GM19372 (cell line): ENCODE measurements at regions not wholly inside any gene's neighbourhood (a gene's known extent, or its start where the extent isn't known, plus 50 kb on each side); places are given as distances from the start of the nearest gene placed in this dataset.
"Not testable (repeated sequence)": the region's sequence is repeated elsewhere in the genome, so short reads cannot be mapped to it uniquely, and the experiment has no call there.

ENCODE experiments used
- ATAC-seq: cut with Tn5 transposase; IDR thresholded peaks from one replicate; pipeline ENCODE4 v1.9.1; 2021; ENCODE audit warnings: mild to moderate bottlenecking, low read depth, moderate library complexity; ENCODE audit not compliant: unreplicated experiment

DNA sequence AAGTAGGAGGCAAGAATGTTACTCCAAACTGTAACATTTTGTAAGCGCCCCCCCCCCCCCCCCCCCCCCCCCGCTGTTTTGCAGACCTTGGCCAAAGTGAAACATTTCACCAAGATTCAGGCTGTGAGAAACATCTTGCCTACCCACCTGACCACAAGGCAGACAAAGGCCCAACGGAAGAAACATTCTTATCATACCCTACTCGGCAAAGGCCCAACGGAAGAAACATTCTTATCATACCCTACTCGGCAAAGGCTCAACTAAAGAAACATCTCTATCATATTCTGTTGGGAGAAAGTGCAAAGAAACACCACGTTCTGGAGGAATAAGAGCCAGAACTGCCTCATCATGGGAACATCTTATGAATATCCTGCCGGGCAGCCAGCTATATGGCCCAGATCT, 117.1 kb downstream of the JRKL start:
- no peak for ATAC-seq

DNA sequence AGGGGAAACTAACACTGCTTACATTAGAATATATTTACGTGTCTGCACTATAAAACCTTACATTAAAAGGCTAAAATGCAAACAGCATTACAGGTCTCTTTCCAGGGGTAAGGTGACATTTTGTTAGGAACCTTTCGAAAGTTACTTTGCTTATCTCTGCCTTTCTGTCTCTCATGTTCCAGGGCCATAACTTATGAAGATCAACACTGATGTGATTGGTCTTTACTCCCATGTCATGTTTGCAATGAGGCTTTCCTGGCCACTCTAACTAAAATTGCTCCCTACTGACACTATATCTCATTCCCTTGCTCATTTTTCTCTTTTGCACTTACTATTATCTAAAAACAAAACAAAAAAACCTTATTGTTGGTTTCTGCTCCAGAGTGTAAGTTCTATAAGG, 119.0 kb downstream of the JRKL start:
- no peak for ATAC-seq

DNA sequence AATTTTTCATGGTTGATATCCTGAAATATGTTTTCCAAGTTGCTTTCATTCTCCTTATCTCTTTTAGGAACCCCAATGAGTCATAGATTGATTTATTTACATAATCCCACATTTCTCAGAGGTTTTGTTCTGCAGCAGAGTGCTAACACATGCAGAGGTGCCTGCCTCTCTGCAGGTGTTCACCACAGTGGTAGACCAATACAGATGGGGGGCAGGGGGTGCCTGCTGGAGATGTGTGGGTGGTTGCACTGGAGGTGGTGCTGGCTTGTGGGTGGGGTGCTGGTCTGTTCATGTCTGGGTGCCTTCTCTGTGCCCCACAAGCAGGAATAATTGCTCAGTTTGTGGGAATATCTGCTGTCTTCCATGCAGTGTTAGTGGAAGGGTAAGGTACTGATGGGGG, 131.1 kb downstream of the JRKL start:
- no peak for ATAC-seq

DNA sequence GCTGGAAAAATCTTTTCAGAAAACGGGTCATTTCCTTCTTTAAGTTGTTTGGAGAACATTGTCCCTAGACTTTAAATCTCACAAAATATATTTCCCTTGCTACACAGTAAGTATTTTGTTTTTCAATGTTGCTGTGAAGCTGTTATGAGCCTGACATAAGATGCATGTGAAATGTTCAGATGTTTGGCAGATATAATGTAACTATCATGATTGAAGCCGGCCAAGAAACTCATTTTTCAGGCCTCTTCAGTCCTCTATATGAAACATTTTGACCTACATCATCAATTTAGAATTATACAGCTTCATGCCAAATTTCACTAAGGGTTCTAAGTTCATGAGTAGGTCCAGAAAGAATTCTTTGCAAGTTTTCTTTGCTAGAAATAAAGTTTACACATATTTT, 133.8 kb downstream of the JRKL start:
- ATAC-seq: no peak

DNA sequence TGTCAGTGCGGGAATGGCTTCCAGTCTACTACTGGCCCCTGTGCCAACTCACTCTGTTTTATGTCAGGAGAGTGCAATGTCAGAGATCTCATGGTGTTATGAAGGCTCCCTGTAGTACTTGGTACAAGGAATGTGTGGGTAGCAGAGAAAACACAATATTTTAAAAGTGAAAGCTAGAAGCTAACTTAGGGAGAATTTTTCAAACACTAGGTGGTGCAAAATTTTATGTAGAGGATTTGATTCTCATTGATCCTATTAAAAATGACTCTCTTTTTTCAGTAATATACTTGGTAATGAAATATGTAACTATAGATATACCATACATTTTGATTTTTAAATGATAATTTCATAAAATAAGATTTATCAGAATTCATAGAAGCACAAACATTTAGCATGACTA, 134.7 kb downstream of the JRKL start:
- no peak for ATAC-seq

DNA sequence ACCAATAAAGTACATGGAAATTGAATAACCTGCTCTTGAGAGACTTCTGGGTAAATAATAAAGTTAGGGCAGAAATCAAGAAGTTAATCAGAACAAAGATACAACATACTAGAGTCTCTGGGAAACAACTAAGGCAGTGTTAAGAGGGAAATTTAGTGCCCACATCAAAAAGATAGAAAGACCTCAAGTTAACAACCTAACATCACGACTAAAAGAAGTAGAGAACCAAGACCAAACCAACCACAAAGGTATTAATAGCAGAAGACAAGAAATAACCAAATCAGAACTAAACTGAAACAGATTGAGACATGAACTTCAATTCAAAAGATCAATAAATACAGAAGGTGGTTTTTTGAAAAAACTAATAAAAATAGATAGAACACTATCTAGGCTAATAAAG, 140.7 kb downstream of the JRKL start:
- no peak for ATAC-seq

DNA sequence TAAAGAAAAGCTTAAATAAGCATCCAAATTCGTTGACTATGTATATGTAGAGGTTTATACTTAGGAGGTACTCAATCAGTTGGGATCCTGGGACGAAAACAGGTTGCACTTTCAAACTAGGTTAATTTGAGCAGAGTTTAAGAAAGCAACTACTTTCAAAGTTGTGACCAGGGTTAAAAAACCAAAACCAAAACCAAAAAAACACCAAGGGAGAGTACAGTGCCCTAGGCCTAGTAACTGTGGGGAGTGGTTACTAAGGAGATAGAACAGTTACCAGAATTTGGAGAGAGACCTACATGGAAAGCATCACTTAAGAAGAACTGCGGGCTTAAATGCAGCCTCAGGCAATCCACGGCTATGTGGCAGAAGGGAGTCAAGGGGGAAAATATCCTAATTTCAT, 148.3 kb downstream of the JRKL start:
- no peak for ATAC-seq

DNA sequence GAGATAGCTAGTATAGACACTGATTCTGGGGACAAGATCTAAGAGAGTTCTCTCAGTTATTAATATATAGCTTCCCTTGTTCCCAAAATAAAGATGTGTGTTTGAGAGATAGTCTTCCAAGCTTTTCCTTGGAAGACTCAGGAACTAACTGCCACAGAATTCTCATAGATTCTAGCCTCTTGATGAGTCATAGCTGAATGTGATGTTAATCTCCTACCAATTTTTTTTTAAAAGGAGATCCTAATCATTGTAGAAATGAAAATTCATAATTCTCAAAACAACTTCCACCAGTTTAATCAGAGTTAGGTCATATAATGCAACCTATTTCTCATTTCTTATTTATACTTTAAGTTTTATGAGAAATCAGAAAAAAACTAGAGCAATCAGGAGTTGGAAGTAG, 148.8 kb downstream of the JRKL start:
- no peak for ATAC-seq

DNA sequence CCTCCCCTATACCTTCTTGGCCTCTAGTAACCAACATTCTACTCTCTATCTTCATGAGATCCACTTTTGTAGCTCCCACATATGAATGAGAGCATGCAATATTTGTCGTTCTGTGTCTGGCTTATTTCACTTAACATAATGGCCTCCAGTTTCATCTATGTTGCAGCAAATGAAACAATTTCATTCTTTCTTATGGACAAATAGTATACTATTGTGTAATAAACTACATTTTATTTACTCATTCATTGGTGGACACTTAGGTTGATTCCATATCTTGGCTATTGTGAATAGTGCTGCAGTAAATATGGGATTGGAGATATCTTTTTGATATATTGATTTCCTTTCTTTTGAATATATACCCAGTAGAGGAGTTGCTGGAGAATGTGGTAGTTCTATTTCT, 151.1 kb downstream of the JRKL start:
- ATAC-seq: no peak

DNA sequence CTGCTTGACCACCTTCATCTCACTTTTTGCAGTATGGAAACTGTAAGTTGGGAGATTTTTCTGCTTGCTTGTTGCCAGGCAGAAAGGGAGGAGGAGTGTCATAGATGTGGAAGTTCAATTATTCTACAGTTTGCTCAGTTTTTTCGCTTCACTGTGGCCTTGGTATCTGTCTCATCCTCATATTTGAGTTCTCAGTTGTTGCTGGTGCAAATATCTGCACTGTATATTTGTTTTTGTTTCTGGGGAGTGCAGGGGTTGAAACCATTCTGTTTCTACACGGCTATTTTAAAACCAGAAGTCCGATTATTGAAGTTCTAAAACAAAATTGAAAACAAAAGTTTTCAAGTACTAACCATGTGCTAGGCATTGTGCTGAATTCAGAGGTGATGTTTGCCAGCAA, 153.4 kb downstream of the JRKL start:
- no peak for ATAC-seq

DNA sequence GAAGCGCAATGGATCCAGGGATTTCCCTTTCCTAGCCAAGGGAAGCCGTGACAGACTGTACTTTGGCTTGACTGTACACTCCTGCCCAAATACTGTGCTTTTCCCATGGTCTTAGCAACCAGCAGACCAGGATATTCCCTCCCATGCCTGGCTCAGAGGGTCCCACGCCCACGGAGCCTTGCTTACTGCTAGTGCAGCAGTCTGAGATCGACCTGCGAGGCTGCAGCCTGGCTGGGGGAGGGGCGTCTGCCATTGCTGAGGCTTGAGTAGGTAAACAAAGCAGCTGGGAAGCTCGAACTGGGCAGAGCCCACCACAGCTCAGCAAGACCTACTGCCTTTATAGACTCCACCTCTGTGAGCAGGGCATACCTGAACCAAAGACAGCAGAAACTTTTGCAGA, 155.4 kb downstream of the JRKL start:
- ATAC-seq: not testable (repeated sequence)

DNA sequence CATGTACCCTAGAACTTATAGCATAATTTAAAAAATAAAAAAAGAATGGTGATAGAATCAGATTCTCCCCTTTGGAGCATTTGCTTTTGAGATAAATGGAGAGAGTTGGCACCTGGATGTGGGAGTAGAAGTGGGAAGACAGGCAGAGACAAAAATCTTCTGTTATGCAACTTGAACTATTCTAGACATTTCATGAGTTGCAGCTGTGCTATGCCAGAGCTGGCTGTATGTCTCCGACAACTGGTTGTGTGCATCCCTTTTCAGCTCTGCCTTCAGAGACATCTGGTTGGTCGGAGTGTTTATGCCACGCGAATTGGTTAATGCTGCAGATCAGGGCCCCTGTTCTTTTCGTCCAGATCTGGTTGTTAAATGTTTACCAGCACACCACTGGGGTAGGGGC, 161.3 kb downstream of the JRKL start:
- no peak for ATAC-seq

DNA sequence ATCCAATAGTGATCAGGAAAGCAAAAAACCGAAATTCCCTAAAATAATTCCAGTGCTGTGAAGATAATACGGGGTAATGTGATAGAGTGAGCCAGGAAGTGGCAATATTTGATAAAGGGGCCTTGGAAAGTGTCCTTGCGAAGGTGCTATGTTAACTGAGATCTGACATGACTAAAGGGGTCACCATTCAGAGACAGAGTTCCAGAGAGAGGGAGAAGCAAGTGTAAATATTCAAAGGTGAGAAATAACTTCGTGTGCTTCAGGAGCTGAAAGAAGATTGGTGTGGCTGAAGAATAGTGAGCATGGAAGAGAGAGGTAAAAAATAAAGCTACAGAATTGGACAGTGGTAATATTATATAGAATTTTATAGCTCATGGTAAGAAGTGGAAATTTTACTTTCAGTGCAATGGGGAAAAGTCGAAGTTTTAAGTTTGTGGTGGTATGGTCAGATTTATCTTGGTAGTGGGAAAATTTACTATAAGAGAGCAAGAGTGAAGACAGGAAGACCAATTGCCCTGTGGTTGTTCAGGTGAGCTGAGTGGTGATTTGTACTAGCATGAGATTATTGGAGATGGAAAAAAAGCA, 164.5 kb downstream of the JRKL start:
- no peak for ATAC-seq

DNA sequence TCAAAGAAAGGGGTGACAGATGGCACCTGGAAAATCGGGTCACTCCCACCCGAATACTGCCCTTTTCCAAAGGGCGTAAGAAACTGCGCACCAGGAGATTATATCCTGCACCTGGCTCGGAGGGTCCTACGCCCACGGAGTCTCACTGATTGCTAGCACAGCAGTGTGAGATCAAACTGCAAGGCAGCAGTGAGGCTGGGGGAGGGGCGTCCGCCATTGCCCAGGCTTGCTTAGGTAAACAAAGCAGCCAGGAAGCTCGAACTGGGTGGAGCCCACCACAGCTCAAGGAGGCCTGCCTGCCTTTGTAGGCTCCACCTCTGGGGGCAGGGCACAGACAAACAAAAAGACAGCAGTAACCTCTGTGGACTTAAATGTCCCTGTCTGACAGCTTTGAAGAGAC, 166.0 kb downstream of the JRKL start:
- not testable (repeated sequence) for ATAC-seq

DNA sequence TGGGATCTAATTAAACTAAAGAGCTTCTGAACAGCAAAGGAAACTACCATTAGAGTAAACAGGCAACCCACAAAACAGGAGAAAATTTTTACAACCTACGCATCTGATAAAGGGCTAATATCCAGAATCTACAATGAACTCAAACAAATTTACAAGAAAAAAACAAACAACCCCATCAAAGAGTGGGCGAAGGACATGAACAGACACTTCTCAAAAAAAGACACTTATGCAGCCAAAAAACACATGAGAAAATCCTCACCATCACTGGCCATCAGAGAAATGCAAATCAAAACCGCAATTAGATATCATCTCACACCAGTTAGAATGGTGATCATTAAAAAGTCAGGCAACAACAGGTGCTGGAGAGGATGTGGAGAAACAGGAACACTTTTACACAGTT, 170.9 kb downstream of the JRKL start:
- ATAC-seq: not testable (repeated sequence)

DNA sequence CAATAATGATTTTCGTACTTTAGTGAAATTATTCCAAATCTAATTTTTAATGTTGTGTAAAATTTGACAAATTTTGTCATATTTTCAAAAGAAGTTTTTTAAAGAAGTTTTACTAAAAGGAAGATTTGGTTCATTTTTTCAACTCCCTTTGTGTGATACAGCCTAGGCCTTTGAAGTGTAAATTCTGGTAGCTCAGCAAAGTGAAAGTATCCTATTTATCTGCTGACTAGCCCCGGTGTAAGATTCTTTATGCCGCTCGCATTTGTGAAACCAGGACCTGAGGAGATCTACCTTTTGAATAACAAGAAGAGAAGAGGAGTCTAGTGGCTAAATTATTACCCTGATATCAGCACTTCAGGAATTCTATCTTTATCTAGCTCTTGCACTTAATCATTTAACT, 177.4 kb downstream of the JRKL start:
- no peak for ATAC-seq

DNA sequence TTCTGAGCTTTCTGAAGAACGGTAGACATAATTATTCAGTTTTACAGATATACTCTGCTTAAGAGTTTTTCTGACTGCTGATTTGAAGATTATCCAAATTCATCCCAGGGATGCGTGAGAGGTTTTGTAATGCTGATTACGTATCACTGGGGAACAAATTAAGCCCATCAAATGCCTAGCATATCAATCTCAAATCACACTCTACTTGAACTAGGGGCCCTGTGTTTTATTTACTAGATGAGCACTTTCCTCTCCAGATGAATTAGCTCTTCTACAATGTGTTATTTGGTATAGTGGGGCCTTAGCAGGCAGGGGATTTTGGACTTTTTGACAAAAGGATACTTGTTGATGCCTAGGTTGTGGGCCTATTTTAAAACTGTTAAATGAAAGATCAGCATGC, 177.9 kb downstream of the JRKL start:
- no peak for ATAC-seq

DNA sequence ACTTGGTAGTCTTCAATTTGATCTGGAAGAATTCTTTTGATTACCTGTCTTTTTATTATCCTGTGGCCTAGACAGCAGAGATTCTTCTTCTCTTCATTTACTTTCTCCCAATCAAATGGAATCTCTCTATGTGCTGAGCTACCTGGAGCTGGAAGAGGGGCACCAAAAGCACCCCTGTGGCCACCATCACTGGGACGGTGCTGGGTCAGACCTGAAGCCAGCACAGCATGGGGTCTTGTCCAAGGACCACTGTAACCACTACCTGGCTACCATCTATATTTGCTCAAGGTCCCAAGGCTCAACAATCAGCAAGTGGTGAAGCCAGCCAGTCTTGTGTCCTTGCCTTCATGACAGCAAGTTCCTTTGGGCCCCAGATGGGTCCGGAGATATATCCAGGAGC, 186.6 kb downstream of the JRKL start:
- ATAC-seq: no peak

DNA sequence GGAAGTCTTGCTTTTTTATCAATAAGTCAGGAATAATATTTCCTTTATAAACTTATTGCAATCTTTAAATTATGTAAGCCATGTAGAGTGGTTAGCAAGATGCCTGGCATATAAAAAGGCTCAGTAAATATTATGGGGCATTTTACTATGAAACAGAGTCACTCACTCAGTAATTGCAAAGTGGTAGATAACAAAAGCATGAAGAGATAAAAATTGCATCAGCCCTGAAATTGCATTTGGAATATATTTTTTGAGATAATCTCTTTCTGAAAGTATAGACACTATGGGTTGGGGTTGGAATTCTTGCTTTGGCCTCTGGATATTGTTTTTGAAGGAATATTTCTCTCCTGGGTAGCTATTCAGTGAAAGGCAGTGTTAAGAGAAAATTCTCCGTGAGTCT, 188.6 kb downstream of the JRKL start:
- no peak for ATAC-seq

DNA sequence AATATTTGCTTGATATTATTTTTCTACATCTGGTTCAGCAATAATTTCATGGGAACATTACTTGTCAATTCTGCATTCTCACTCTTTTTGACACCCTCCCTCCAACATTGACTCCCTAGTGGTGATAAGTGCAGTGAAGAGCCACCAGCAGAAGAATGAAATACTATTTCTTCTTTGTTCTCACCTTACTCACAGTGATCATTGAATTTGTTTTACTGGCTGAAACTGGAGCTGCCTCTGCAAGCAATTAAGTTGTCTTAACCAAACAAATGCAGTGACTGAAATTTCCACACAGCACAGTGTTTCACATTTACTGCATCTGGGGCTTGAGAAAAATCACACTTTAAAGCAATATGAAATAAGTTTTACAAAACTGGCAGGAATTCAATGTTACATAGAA, 189.8 kb downstream of the JRKL start:
- ATAC-seq: no peak

DNA sequence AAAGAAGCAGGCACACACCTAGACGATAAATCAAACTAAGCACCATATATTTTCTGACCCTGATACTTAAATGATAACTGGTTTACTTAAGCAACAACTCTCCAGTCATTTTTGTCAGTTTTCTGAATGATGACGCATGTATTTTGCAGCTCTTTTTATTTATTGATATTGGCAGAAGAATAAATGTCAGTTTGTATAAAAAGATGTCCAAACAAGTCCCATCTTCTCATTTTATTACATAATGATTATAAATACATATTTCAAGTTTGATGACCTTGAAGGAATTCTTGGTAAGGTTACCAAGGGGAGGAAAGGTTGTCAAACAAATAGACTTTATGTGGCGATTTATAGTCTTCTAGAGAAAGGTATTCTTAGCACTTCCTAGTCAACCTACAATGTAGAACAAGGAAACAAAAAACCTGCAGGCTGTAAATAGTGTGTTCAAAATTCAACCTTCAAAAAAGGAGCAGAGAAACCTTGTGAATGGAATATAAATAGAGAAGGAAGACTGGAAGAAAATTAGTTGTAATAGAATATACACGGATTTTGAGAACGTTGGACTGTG, 190.7 kb downstream of the JRKL start:
- ATAC-seq: no peak

DNA sequence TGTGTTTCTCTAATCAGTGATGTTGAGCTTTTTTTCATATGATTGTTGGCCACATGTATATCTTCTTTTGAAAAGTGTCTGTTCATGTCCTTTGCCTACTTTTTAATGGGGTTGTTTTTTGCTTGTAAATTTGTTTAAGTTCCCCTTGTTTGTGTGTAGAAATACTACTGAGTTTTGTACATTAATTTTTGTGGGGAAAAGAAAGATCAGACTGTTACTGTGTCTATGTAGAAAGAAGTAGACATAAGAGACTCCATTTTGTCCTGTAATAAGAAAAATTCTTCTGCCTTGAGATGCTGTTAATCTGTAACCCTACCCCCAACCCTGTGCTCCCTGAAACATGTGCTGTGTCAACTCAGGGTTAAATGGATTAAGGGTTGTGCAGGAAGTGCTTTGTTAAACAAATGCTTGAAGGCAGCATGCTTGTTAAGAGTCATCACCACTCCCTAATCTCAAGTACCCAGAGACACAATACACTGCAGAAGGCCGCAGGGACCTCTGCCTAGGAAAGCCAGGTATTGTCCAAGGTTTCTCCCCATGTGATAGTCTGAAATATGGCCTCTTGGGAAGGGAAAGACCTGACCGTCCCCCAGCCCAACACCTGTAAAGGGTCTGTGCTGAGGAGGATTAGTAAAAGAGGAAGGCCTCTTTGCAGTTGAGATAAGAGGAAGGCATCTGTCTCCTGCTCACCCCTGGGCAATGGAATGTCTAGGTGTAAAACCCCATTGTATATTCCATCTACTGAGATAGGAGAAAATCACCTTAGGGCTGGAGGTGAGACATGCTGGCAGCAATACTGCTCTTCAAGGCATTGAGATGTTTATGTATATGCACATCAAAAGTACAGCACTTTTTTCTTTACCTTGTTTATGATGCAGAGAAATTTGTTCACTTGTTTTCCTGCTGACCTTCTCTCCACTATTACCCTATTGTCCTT, 196.4 kb downstream of the JRKL start:
- not testable (repeated sequence) for ATAC-seq
